GM06990 (cell line): ENCODE measurements at regions not wholly inside any gene's neighbourhood (a gene's known extent, or its start where the extent isn't known, plus 50 kb on each side); places are given as distances from the start of the nearest gene placed in this dataset.
"Not testable (repeated sequence)": the region's sequence is repeated elsewhere in the genome, so short reads cannot be mapped to it uniquely, and the experiment has no call there.

Experiments used
- DNase-seq: peaks from one replicate; pipeline ENCODE4 v3.0.0-alpha.2; 2011; ENCODE audit not compliant: insufficient read length; ENCODE audit errors: extremely low read depth
- H3K27me3 ChIP-seq: replicated peaks from 2 replicates; pipeline ENCODE4 v1.6.0; 2011; ENCODE audit warnings: low read length; ENCODE audit not compliant: control insufficient read depth, insufficient read depth
- H3K36me3 ChIP-seq: 2 replicates; pipeline ENCODE4 v1.5.1; 2011; ENCODE audit warnings: low read length; ENCODE audit not compliant: control insufficient read depth, insufficient read depth
- H3K4me3 ChIP-seq: replicated peaks from 2 replicates; pipeline ENCODE4 v1.5.1; 2011; ENCODE audit warnings: low read depth, mild to moderate bottlenecking, control low read depth, low read length
- TF ChIP-seq, protein P1 (sequence below): IDR thresholded peaks from 2 replicates; pipeline ENCODE4 v1.5.1; 2011; ENCODE audit warnings: low read length, control low read depth, mild to moderate bottlenecking, inconsistent platforms; ENCODE audit not compliant: insufficient read depth, poor library complexity, severe bottlenecking

- DNase-seq, result no peak
- H3K4me3 ChIP-seq, result no peak overlapping the region
- TF ChIP-seq, protein P1, sequence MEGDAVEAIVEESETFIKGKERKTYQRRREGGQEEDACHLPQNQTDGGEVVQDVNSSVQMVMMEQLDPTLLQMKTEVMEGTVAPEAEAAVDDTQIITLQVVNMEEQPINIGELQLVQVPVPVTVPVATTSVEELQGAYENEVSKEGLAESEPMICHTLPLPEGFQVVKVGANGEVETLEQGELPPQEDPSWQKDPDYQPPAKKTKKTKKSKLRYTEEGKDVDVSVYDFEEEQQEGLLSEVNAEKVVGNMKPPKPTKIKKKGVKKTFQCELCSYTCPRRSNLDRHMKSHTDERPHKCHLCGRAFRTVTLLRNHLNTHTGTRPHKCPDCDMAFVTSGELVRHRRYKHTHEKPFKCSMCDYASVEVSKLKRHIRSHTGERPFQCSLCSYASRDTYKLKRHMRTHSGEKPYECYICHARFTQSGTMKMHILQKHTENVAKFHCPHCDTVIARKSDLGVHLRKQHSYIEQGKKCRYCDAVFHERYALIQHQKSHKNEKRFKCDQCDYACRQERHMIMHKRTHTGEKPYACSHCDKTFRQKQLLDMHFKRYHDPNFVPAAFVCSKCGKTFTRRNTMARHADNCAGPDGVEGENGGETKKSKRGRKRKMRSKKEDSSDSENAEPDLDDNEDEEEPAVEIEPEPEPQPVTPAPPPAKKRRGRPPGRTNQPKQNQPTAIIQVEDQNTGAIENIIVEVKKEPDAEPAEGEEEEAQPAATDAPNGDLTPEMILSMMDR, result no peak
- no peaks in the 10 kb centered on the region for H3K27me3 ChIP-seq
- no peaks in the 10 kb centered on the region for H3K36me3 ChIP-seq
Measured at GRCh38 chr9:30928045-30928444, 1456.4 kb upstream of the ACO1 start.

- Histone ChIP-seq H3K36me3 (no peaks in the 10 kb centered on the region), H3K4me3 (no peak overlapping the region), H3K27me3 (no peaks in the 10 kb centered on the region)
- no peak for DNase-seq
- TF ChIP-seq, protein P1, result no peak
Measured at GRCh38 chr9:30932226-30932625, 1452.2 kb upstream of the ACO1 start.

GRCh38 chr9:30935730-30936129 is 1448.7 kb upstream of the ACO1 start:
- no peaks in the 10 kb centered on the region for H3K36me3 ChIP-seq
- TF ChIP-seq, protein P1, result no peak
- no peak for DNase-seq

GRCh38 chr9:30937106-30937505 is 1447.3 kb upstream of the ACO1 start:
- TF ChIP-seq, protein P1, result no peak
- H3K36me3 ChIP-seq, result no peaks in the 10 kb centered on the region
- no peaks in the 10 kb centered on the region for H3K27me3 ChIP-seq
- no peak for DNase-seq
- H3K4me3 ChIP-seq, result no peak overlapping the region

More at GRCh38 chr9:30935730-30936129, 1448.7 kb upstream of the ACO1 start:
- Histone ChIP-seq H3K4me3 (no peak overlapping the region), H3K27me3 (no peaks in the 10 kb centered on the region)

- H3K36me3 ChIP-seq, DNase-seq, H3K27me3 ChIP-seq, H3K4me3 ChIP-seq: not testable (repeated sequence)
Measured at GRCh38 chr9:30942852-30943251, 1441.6 kb upstream of the ACO1 start.

DNA sequence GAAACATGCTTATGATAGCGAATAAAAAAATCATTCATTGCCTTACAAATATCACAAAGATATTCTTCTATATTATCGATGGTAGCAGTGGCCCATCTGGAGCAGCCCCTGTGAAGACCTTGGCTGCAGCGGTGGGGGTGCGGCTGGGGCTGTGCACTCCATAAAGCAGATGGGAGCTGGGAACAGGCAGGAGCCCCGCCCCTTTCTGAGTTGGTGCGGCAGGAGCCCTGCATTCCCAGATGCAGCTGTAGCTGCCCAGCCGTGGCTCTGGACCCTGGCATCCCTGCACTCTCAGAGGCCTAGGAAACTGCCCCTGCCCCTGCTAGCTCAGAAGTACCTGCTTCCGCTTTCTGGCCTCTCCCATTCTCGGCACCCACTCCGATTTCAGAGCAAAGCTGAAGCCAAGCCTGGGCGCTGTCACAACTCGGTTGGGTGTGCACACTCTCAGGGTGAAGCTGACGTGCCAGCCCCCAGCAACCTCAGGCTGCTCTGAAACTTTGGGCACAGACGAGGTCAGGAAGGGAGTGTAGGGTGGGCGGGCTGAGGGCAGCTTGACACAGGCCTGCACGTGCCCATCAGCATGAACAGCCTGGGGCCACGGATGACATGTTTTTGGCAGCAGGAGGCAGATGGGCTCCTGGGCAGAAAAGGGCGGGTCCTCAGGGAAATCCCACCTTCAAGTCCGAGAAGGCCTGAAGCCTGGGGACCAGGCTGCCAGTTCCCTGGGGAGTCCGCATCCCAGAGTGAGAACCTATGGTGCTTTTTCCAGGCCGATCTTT is 1440.8 kb upstream of the ACO1 start:
- Histone ChIP-seq H3K4me3 (no peak overlapping the region), H3K27me3 (no peaks in the 10 kb centered on the region), H3K36me3 (no peaks in the 10 kb centered on the region)
- TF ChIP-seq, protein P1, result no peak
- no peak for DNase-seq
